ENCODE measurements at regions not wholly inside any gene's neighbourhood (a gene's known extent, or its start where the extent isn't known, plus 50 kb on each side); places are given as distances from the start of the nearest gene placed in this dataset.

DNA sequence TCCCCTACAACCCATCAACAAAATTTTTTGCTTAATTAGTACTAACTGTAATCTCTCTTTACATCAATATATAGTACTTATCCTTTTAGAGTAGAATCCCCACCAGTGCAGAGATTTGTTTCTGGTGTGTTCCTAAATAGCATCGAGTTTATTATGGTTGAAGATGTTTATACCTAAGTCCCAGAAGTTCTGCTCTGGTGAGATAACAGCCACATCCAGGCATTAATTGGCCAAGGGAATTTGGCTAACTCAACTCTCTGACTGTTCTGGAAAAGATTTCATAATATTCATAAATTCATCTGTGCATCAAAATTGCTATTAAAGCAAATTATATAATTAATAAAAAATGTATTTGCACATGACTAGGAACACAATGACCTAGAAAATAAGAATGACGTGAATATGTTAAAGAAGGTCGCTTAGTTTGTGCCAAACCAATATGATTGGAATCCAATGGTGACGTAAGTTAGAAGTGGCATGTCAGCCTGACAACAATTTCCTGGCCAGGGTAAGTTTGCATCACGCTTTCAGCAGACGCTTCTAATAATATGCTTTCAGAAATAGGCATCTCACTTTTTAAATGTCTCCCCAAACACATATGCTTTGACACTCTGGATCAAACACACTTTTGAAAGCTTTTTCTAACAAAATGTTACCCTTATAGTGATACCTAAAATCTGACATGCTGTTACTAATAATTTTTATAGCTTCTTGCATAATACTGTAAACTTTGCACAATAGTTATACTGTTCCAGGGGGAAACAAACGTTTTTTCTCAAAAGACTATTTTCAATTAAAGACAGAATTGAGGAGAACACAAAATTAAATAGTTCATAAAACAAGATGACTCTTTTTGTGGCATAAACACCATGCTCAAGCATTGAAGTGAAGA, 236.7 kb downstream of the TENT5A start:
- TF ChIP-seq CTCF (IDR thresholded peaks at IDR 0.05), result no peak
- no peak for TF ChIP-seq POLR2AphosphoS5 (IDR thresholded peaks at IDR 0.05; ENCODE audit: low read depth, low read length)
- TF ChIP-seq SIN3A (IDR thresholded peaks at IDR 0.05; ENCODE audit: borderline replicate concordance, insufficient read depth, low read depth, low read length), result no peak
